Kidney (tissue), 13 donors: ENCODE measurements at regions not wholly inside any gene's neighbourhood (a gene's known extent, or its start where the extent isn't known, plus 50 kb on each side); places are given as distances from the start of the nearest gene placed in this dataset.

Experiments
- DNase-seq, 5 donors: peaks; one replicate each; pipeline ENCODE4 v3.0.0-alpha.2; 2013 to 2020
- FAIRE-seq: peaks from 2 replicates; lab custom pipeline; 2012; peaks lifted over from hg19 to GRCh38; lab: Jason Lieb, UNC
- H3K27ac ChIP-seq, 2 donors: one replicate each; pipeline ENCODE4 v1.7.0; 2013; ENCODE audit warnings: low read depth in 2 of 2, low read length in 2 of 2, inconsistent platforms in 1 of 2
- H3K27me3 ChIP-seq: one replicate; pipeline ENCODE4 v1.7.1; 2013; ENCODE audit warnings: low read length, inconsistent platforms; ENCODE audit not compliant: control insufficient read depth, insufficient read depth
- H3K36me3 ChIP-seq, 3 donors: one replicate each; pipeline versions ENCODE4 v1.7.0 to v1.7.1; 2013; ENCODE audit warnings: low read length in 3 of 3, control low read depth in 1 of 3, inconsistent platforms in 1 of 3; ENCODE audit not compliant: insufficient read depth in 3 of 3, control insufficient read depth in 2 of 3
- H3K4me1 ChIP-seq, 3 donors: one replicate each; pipeline versions ENCODE4 v1.7.0 to v1.7.1; 2013; ENCODE audit warnings: low read length in 3 of 3, inconsistent platforms in 1 of 3, low read depth in 1 of 3; ENCODE audit not compliant: control insufficient read depth in 2 of 3, insufficient read depth in 2 of 3
- H3K4me3 ChIP-seq, 3 donors: one replicate each; pipeline versions ENCODE4 v1.7.0 to v1.8.1; 2013; ENCODE audit warnings: low read length in 3 of 3, control low read depth in 1 of 3, inconsistent platforms in 1 of 3
- H3K9ac ChIP-seq, 3 donors: one replicate each; pipeline versions ENCODE4 v1.7.0 to v1.7.1; 2013; ENCODE audit warnings: low read length in 3 of 3, control low read depth in 1 of 3, inconsistent platforms in 1 of 3
- H3K9me3 ChIP-seq, 3 donors: one replicate each; pipeline versions ENCODE4 v1.7.0 to v1.7.1; 2013; ENCODE audit warnings: low read length in 3 of 3, control low read depth in 1 of 3, inconsistent platforms in 1 of 3; ENCODE audit not compliant: control insufficient read depth in 2 of 3, insufficient read depth in 1 of 3
- intact Hi-C: fragments of 100-400 bp; cut with DNase I; formaldehyde crosslinking; loops from one replicate; pipeline ENCODE4 v1.11.1; 2022
- TF ChIP-seq, protein P1 (sequence below): IDR thresholded peaks from 3 replicates; pipeline ENCODE4 v1.5.1; 2012; ENCODE audit warnings: mild to moderate bottlenecking, moderate library complexity, borderline replicate concordance; ENCODE audit not compliant: insufficient read depth; ENCODE audit errors: extremely low read depth
- donor health status: control.
- donor health status: control.
- donor health status: control.
- donor health status: control.
- donor health status: control.
- donor health status: DM: yes; HTN: yes; CAD: no.
- donor health status: Normal renal cell carcinoma (clear cell type).

DNA sequence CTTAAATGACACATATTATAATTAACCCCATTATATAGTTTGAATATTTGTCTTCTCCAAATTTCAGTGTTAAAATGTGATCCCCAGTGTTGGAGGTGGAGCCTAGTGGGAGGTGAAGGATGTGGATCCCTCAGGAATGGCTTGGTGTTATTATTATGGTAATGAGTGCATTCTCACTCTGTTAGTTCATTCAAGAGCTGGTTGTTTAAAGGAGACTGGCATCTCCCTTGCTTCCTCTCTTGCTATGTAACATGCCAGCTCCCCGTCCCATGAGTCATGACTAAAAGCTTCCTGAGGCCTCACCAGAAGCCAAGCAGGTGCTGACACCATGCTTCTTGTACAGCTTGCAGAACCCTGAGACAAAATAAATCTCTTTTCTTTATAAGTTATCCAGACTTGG, 1612.7 kb downstream of the AMY1C start:
- DNase-seq: no peak
- H3K9ac ChIP-seq: no peak overlapping the region
- H3K4me3 ChIP-seq: no peak overlapping the region
- H3K4me1 ChIP-seq: no peaks in the 10 kb centered on the region
- H3K27me3 ChIP-seq: no peaks in the 10 kb centered on the region
- TF ChIP-seq, protein P1, sequence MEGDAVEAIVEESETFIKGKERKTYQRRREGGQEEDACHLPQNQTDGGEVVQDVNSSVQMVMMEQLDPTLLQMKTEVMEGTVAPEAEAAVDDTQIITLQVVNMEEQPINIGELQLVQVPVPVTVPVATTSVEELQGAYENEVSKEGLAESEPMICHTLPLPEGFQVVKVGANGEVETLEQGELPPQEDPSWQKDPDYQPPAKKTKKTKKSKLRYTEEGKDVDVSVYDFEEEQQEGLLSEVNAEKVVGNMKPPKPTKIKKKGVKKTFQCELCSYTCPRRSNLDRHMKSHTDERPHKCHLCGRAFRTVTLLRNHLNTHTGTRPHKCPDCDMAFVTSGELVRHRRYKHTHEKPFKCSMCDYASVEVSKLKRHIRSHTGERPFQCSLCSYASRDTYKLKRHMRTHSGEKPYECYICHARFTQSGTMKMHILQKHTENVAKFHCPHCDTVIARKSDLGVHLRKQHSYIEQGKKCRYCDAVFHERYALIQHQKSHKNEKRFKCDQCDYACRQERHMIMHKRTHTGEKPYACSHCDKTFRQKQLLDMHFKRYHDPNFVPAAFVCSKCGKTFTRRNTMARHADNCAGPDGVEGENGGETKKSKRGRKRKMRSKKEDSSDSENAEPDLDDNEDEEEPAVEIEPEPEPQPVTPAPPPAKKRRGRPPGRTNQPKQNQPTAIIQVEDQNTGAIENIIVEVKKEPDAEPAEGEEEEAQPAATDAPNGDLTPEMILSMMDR: no peak
- H3K9me3 ChIP-seq: no peaks in the 10 kb centered on the region
- no peak overlapping the region for H3K27ac ChIP-seq
- intact Hi-C loops: no loop called here
- no peaks in the 10 kb centered on the region for H3K36me3 ChIP-seq
- FAIRE-seq: no peak

DNA sequence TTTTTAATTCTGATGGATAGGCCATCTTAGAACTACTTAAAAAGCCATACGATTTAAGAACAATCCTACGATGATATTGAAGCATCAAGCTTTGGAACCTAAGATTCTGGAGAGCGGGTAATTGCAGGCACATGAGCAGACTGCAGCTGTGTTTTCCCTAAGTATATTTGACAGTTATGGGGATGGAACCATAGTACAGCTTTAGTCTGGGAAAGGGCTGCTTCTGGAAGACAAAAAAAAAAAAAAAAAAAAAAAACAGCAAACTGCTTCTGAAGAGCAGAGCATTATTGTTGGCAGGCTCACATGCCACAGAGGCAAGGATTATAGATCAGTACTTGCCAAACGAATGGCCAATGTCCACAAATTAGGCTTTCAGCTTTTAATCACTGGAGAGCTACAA, 1618.7 kb downstream of the AMY1C start:
- H3K4me1 ChIP-seq: no peaks in the 10 kb centered on the region
- TF ChIP-seq, protein P1: no peak
- no peaks in the 10 kb centered on the region for H3K27me3 ChIP-seq
- intact Hi-C loops: no loop called here
- H3K9ac ChIP-seq: no peak overlapping the region
- no peaks in the 10 kb centered on the region for H3K36me3 ChIP-seq
- H3K9me3 ChIP-seq: no peaks in the 10 kb centered on the region
- DNase-seq: no peak
- no peak for FAIRE-seq
- no peak overlapping the region for H3K4me3 ChIP-seq
- no peak overlapping the region for H3K27ac ChIP-seq

DNA sequence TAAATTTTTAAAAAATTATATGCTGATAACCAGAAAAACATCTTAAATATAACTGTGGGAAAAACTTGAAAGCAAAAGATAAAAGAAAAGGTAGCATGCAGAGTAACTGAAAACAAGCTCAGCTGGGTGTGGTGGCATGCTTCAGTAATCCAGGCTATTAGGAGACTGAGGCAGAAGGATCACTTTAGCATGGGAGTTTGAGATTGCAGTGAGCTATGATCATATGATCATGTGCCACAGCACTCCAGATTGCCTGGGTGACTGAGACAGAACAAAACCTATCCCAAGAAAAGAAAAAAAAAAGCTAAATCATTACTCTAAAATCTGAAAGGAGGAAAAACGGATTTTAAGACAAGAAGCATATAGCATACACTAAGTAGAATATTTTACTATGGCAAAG, 1624.0 kb downstream of the AMY1C start:
- intact Hi-C loops: no loop called here
- TF ChIP-seq, protein P1: no peak
- FAIRE-seq (no peak), DNase-seq (no peak)
- no peaks in the 10 kb centered on the region for H3K27me3 ChIP-seq
- H3K4me1 ChIP-seq: no peaks in the 10 kb centered on the region
- no peak overlapping the region for H3K9ac ChIP-seq
- H3K9me3 ChIP-seq: peaks cover 0 to 2% (median 0%) of the 10 kb centered on the region in 3 donors
- H3K4me3 ChIP-seq: no peak overlapping the region
- no peak overlapping the region for H3K27ac ChIP-seq
- no peaks in the 10 kb centered on the region for H3K36me3 ChIP-seq

DNA sequence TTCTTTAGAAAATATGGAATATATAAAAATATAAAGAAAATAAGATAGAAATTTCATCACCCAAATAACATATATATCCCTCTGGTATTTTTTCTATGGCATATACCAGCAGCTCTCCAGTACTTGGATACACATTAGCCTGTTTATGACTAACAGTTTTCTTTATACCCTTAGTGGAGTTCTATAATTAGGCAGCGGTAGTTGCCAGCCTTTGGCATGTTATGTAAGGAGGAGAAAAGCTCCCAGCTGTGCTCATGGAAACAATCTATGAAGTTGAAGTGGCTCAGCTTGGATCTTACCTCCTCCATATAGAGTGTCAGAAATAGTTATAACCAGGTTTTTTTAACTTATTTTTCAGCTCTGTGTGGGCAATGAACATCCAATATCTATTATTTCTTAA, 1636.8 kb downstream of the AMY1C start:
- intact Hi-C loops: no loop called here
- no peak overlapping the region for H3K4me3 ChIP-seq
- no peaks in the 10 kb centered on the region for H3K9me3 ChIP-seq
- no peak overlapping the region for H3K9ac ChIP-seq
- TF ChIP-seq, protein P1: no peak
- H3K27ac ChIP-seq: no peak overlapping the region
- no peaks in the 10 kb centered on the region for H3K27me3 ChIP-seq
- H3K4me1 ChIP-seq: no peaks in the 10 kb centered on the region
- H3K36me3 ChIP-seq: no peaks in the 10 kb centered on the region
- FAIRE-seq: no peak
- DNase-seq: no peak
